H1 (cell line): ENCODE measurements at regions not wholly inside any gene's neighbourhood (a gene's known extent, or its start where the extent isn't known, plus 50 kb on each side); places are given as distances from the start of the nearest gene placed in this dataset.

Source experiments
- CTCF ChIA-PET: fragments of 300-600 bp; sonication (Branson Sonifier 250); formaldehyde crosslinking; loops from one replicate; lab custom pipeline; 2021; ENCODE audit not compliant: partially characterized antibody; lab: Charles Lee
- POLR2A ChIA-PET: fragments of 300-600 bp; sonication (Branson Sonifier 250); formaldehyde crosslinking; loops from one replicate; lab custom pipeline; 2021; ENCODE audit warnings: inconsistent platforms; ENCODE audit not compliant: partially characterized antibody; lab: Charles Lee
- DNase-seq, 2 experiments: peaks; one replicate each; pipeline versions ENCODE4 v3.0.0 to v3.0.0-alpha.2; 2010 to 2022; ENCODE audit warnings: low spot score in 2 of 2, low read depth in 1 of 2, mixed read lengths in 1 of 2
- FAIRE-seq: peaks from 2 replicates; lab custom pipeline; 2011; peaks lifted over from hg19 to GRCh38; lab: Jason Lieb, UNC
- H2AFZ ChIP-seq: 2 replicates; pipeline ENCODE4 v1.8.1; 2012; ENCODE audit warnings: low read length, inconsistent platforms
- H2AK5ac ChIP-seq: 2 replicates; pipeline ENCODE4 v1.6.1; 2013; ENCODE audit warnings: low read depth, low read length
- H2BK120ac ChIP-seq: replicated peaks from 2 replicates; pipeline ENCODE3; 2013; ENCODE audit warnings: low read depth, low read length, inconsistent platforms
- H2BK12ac ChIP-seq: 2 replicates; pipeline ENCODE4 v1.6.1; 2013; ENCODE audit warnings: low read depth, low read length
- H2BK15ac ChIP-seq: 2 replicates; pipeline ENCODE4 v1.6.1; 2013; ENCODE audit warnings: low read length
- H2BK20ac ChIP-seq: 2 replicates; pipeline ENCODE4 v1.6.1; 2013; ENCODE audit warnings: low read length
- H2BK5ac ChIP-seq: 2 replicates; pipeline ENCODE4 v1.6.1; 2013; ENCODE audit warnings: low read depth, low read length
- H3K14ac ChIP-seq: 2 replicates; pipeline ENCODE4 v1.6.1; 2013; ENCODE audit warnings: inconsistent platforms; ENCODE audit not compliant: insufficient read length
- H3K18ac ChIP-seq: 2 replicates; pipeline ENCODE4 v1.6.1; 2013; ENCODE audit warnings: low read length; ENCODE audit errors: extremely low read depth
- H3K23ac ChIP-seq: 2 replicates; pipeline ENCODE4 v1.6.1; 2013; ENCODE audit warnings: inconsistent platforms; ENCODE audit not compliant: insufficient read length
- H3K23me2 ChIP-seq: 2 replicates; pipeline ENCODE4 v1.6.1; 2013; ENCODE audit warnings: low read depth, low read length
- H3K27ac ChIP-seq: 2 replicates; pipeline ENCODE4 v1.6.1; 2011; ENCODE audit warnings: low read depth, low read length, inconsistent platforms
- H3K27me3 ChIP-seq, 4 experiments: replicated peaks in 1 of 4; 1 replicate in 1 of 4; 2 replicates in 3 of 4; pipeline versions ENCODE4 v1.6.1 to v1.8.1; 2011 to 2013; ENCODE audit warnings: low read length in 3 of 4, mild to moderate bottlenecking in 3 of 4, inconsistent platforms in 2 of 4, mixed read lengths in 2 of 4, moderate library complexity in 1 of 4; ENCODE audit not compliant: control insufficient read depth in 3 of 4, insufficient read depth in 3 of 4; ENCODE audit errors: extremely low read depth in 1 of 4
- H3K36me3 ChIP-seq, 4 experiments: 2 replicates each; pipeline versions ENCODE4 v1.6.1 to v1.8.1; 2011 to 2013; ENCODE audit warnings: mild to moderate bottlenecking in 4 of 4, low read length in 3 of 4, moderate library complexity in 2 of 4, control low read depth in 1 of 4, inconsistent platforms in 1 of 4; ENCODE audit not compliant: insufficient read depth in 4 of 4, control insufficient read depth in 2 of 4
- H3K4ac ChIP-seq: replicated peaks from 2 replicates; pipeline ENCODE3; 2013; ENCODE audit warnings: low read length, low read depth, mixed read lengths, inconsistent platforms; ENCODE audit not compliant: insufficient read length
- H3K4me1 ChIP-seq, 4 experiments: replicated peaks in 1 of 4; 1 replicate in 1 of 4; 2 replicates in 3 of 4; pipeline versions ENCODE4 v1.6.1 to v1.8.1; 2011 to 2013; ENCODE audit warnings: low read length in 3 of 4, inconsistent platforms in 2 of 4, mixed read lengths in 1 of 4; ENCODE audit not compliant: insufficient read depth in 4 of 4, control insufficient read depth in 3 of 4
- H3K4me2 ChIP-seq, 2 experiments: 2 replicates each; pipeline versions ENCODE4 v1.6.1 to v1.8.1; 2011 to 2013; ENCODE audit warnings: low read depth in 2 of 2, low read length in 2 of 2, control low read depth in 1 of 2, inconsistent platforms in 1 of 2, mild to moderate bottlenecking in 1 of 2; ENCODE audit not compliant: insufficient read depth in 1 of 2
- H3K4me3 ChIP-seq, 4 experiments: fragments of 200-600, 300-600 bp in 1 of 4; sonication (generic), shearing (Covaris generic), sonication (Bioruptor Twin) in 1 of 4; 2 replicates each; pipeline versions ENCODE4 v1.5.1 to v1.8.1; 2011 to 2016; ENCODE audit warnings: low read length in 4 of 4, low read depth in 3 of 4, control low read depth in 2 of 4, inconsistent platforms in 2 of 4, mild to moderate bottlenecking in 2 of 4, mixed read lengths in 1 of 4, moderate library complexity in 1 of 4; ENCODE audit not compliant: insufficient read depth in 2 of 4; ENCODE audit errors: extremely low read depth in 1 of 4
- H3K56ac ChIP-seq: replicated peaks from 2 replicates; pipeline ENCODE3; 2013; ENCODE audit warnings: low read depth, mild to moderate bottlenecking, mixed read lengths, low read length, inconsistent platforms; ENCODE audit not compliant: insufficient read length
- H3K79me1 ChIP-seq: 2 replicates; pipeline ENCODE4 v1.6.1; 2013; ENCODE audit warnings: low read depth, low read length, control low read depth
- H3K79me2 ChIP-seq, 2 experiments: 2 replicates each; pipeline versions ENCODE4 v1.6.1 to v1.8.1; 2012 to 2013; ENCODE audit warnings: low read length in 2 of 2, mild to moderate bottlenecking in 2 of 2, inconsistent platforms in 1 of 2; ENCODE audit not compliant: insufficient read depth in 2 of 2, control insufficient read depth in 1 of 2
- H3K9ac ChIP-seq, 4 experiments: replicated peaks in 1 of 4; 1 replicate in 1 of 4; 2 replicates in 3 of 4; pipeline versions ENCODE4 v1.6.1 to v1.8.1; 2011 to 2013; ENCODE audit warnings: low read depth in 3 of 4, low read length in 3 of 4, control low read depth in 2 of 4, mild to moderate bottlenecking in 2 of 4, moderate library complexity in 2 of 4, inconsistent platforms in 1 of 4; ENCODE audit errors: extremely low read depth in 1 of 4
- H3K9me3 ChIP-seq, 2 experiments: 2 replicates each; pipeline versions ENCODE4 v1.6.1 to v1.8.1; 2012 to 2013; ENCODE audit warnings: mild to moderate bottlenecking in 2 of 2, moderate library complexity in 2 of 2, control low read depth in 1 of 2, inconsistent platforms in 1 of 2, low read depth in 1 of 2, low read length in 1 of 2, mixed read lengths in 1 of 2; ENCODE audit not compliant: insufficient read depth in 2 of 2
- H4K20me1 ChIP-seq, 2 experiments: replicated peaks in 1 of 2; 2 replicates each; pipeline versions ENCODE3 to v1.8.1; 2011 to 2013; ENCODE audit warnings: inconsistent platforms in 2 of 2, low read length in 2 of 2, mild to moderate bottlenecking in 1 of 2; ENCODE audit not compliant: insufficient read depth in 2 of 2, control insufficient read depth in 1 of 2
- H4K5ac ChIP-seq: 2 replicates; pipeline ENCODE4 v1.6.1; 2013; ENCODE audit warnings: low read length, low read depth, mixed read lengths, inconsistent platforms; ENCODE audit not compliant: insufficient read length
- H4K8ac ChIP-seq: 2 replicates; pipeline ENCODE4 v1.8.0; 2013; ENCODE audit warnings: mild to moderate bottlenecking, moderate library complexity, low read length, inconsistent platforms; ENCODE audit not compliant: insufficient read depth; ENCODE audit errors: extremely low read depth
- H4K91ac ChIP-seq: replicated peaks from 2 replicates; pipeline ENCODE3; 2013; ENCODE audit warnings: low read length, mixed read lengths, inconsistent platforms; ENCODE audit not compliant: insufficient read length
- BACH1 ChIP-seq: IDR thresholded peaks from 2 replicates; pipeline ENCODE4 v1.6.1; 2012; ENCODE audit warnings: low read length, improper control_type of control experiment
- WGBS, 2 experiments: shearing (Covaris generic) in 1 of 2; methylation state at CpG; one replicate each; pipeline versions ENCODE4 v1.1.6 to v1.1.7; 2013 to 2015; ENCODE audit warnings: low lambda C conversion rate in 2 of 2, mixed read lengths in 2 of 2, inconsistent platforms in 1 of 2, low coverage in 1 of 2, missing lambda C conversion rate in 1 of 2; ENCODE audit not compliant: insufficient replicate concordance in 2 of 2, insufficient coverage in 1 of 2, insufficient read length in 1 of 2; ENCODE audit errors: extremely low coverage in 1 of 2, missing lambda C conversion rate in 1 of 2; 5-methylcytosine and 5-hydroxymethylcytosine counted together
- TF ChIP-seq, protein P1 (sequence below), 3 experiments: IDR thresholded peaks; 1 replicate in 2 of 3; 2 replicates in 1 of 3; pipeline versions ENCODE4 v1.5.1 to v1.6.1; 2011; ENCODE audit warnings: low read length in 3 of 3, mild to moderate bottlenecking in 3 of 3, inconsistent platforms in 2 of 3, low read depth in 1 of 3, moderate library complexity in 1 of 3; ENCODE audit not compliant: insufficient read depth in 1 of 3; ENCODE audit errors: control extremely low read depth in 1 of 3

- no peak overlapping the region for H3K23ac ChIP-seq
- no peak for TF ChIP-seq BACH1
- TF ChIP-seq, protein P1, sequence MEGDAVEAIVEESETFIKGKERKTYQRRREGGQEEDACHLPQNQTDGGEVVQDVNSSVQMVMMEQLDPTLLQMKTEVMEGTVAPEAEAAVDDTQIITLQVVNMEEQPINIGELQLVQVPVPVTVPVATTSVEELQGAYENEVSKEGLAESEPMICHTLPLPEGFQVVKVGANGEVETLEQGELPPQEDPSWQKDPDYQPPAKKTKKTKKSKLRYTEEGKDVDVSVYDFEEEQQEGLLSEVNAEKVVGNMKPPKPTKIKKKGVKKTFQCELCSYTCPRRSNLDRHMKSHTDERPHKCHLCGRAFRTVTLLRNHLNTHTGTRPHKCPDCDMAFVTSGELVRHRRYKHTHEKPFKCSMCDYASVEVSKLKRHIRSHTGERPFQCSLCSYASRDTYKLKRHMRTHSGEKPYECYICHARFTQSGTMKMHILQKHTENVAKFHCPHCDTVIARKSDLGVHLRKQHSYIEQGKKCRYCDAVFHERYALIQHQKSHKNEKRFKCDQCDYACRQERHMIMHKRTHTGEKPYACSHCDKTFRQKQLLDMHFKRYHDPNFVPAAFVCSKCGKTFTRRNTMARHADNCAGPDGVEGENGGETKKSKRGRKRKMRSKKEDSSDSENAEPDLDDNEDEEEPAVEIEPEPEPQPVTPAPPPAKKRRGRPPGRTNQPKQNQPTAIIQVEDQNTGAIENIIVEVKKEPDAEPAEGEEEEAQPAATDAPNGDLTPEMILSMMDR (IDR thresholded peaks at IDR 0.05; ENCODE audit: control extremely low read depth in 1 of 3, insufficient read depth in 1 of 3, low read depth in 1 of 3, low read length in 3 of 3), result no peak
These were observed 370.2 kb upstream of the EPHA7 start for GRCh38 chr6:93789532-93789931.

More at GRCh38 chr6:93789532-93789931, 370.2 kb upstream of the EPHA7 start:
- Histone ChIP-seq H3K27ac (no peak overlapping the region), H4K5ac (no peak overlapping the region), H3K18ac (no peak overlapping the region; the same call in 1 of the 2 replicates), H4K91ac (no peak overlapping the region), H3K4me1 (peaks cover 0 to 20% (median 13%) of the 10 kb centered on the region in 4 experiments; a peak in 5 of 7 replicates), H2AK5ac (no peak overlapping the region), H2BK5ac (no peak overlapping the region), H3K9me3 (no peaks in the 10 kb centered on the region), H4K20me1 (no peaks in the 10 kb centered on the region), H2BK15ac (no peak overlapping the region), H2AFZ (no peak overlapping the region), H3K9ac (no peak overlapping the region), H2BK12ac (no peak overlapping the region), H3K56ac (no peak overlapping the region), H3K79me1 (no peaks in the 10 kb centered on the region), H3K4ac (no peak overlapping the region), H3K4me3 (no peak overlapping the region), H3K27me3 (no peaks in the 10 kb centered on the region), H3K4me2 (no peak overlapping the region), H2BK20ac (no peak overlapping the region), H3K36me3 (no peaks in the 10 kb centered on the region), H3K79me2 (no peaks in the 10 kb centered on the region), H3K14ac (no peak overlapping the region), H2BK120ac (no peak overlapping the region), H4K8ac (no peak overlapping the region), H3K23me2 (no peaks in the 10 kb centered on the region)
- DNase-seq, result no peak
- 90% methylated on average over 2 of the region's 2 CpGs; no CpG with 5 or more reads in 1 of the 2 experiments for WGBS, 2 experiments
- no peak for FAIRE-seq
- CTCF ChIA-PET, result interaction anchor here (1.1 kb wide), 1 partner anchor 16 kb away, joined by 3 read pairs; no protein-coding TSS in a partner anchor
- POLR2A ChIA-PET, result interaction anchor here (0.7 to 2.9 kb wide), 3 partner anchors 17 to 27 kb away, joined by 3 to 12 read pairs (median 6); no protein-coding TSS in a partner anchor
